ENCODE measurements at regions not wholly inside any gene's neighbourhood (a gene's known extent, or its start where the extent isn't known, plus 50 kb on each side); places are given as distances from the start of the nearest gene placed in this dataset.
"Not testable (repeated sequence)": the region's sequence is repeated elsewhere in the genome, so short reads cannot be mapped to it uniquely, and the experiment has no call there.

- no peaks in the 10 kb centered on the region for H3K27me3 ChIP-seq (replicated peaks; ENCODE audit: insufficient read depth)
- H3K4me2 ChIP-seq (ENCODE audit: unreplicated experiment) = no peak overlapping the region
- no peak for DNase-seq
- in situ Hi-C loops (cut with MboI) = no loop called here
- no peaks in the 10 kb centered on the region for H4K20me1 ChIP-seq (ENCODE audit: insufficient read depth)
- no peak overlapping the region for H3K27ac ChIP-seq
- H3K4me3 ChIP-seq = no peak overlapping the region
- WGBS, 2 experiments (ENCODE audit: low coverage in 1 of 2, low lambda C conversion rate in 2 of 2, missing lambda C conversion rate in 2 of 2) = 87 to 94% methylated on average over 5 of the region's 5 CpGs
- H2AFZ ChIP-seq = no peak overlapping the region
- peaks cover 31% of the 10 kb centered on the region; the same call in 1 of the 2 replicates for H3K36me3 ChIP-seq (ENCODE audit: low read depth)
- peaks cover 54% of the 10 kb centered on the region for H3F3A ChIP-seq (ENCODE audit: insufficient read depth)
- no peaks in the 10 kb centered on the region for H3K9me2 ChIP-seq (ENCODE audit: insufficient read depth)
- H3K9ac ChIP-seq = no peak overlapping the region
- H3K4me1 ChIP-seq (ENCODE audit: insufficient read depth) = peaks cover 17% of the 10 kb centered on the region
- no peaks in the 10 kb centered on the region for H3K9me3 ChIP-seq (ENCODE audit: low read depth)
- TF ChIP-seq EZH2 (IDR thresholded peaks at IDR 0.05; ENCODE audit: insufficient read depth, poor library complexity, severe bottlenecking) (no peak), EZH2phosphoT487 (IDR thresholded peaks at IDR 0.05; ENCODE audit: insufficient read depth, low read depth) (no peak)
- peaks cover 90% of the 10 kb centered on the region for H3K79me2 ChIP-seq (ENCODE audit: insufficient read depth)
Measured at GRCh38 chr12:124374567-124374966, 79.7 kb downstream of the RFLNA start.

DNA sequence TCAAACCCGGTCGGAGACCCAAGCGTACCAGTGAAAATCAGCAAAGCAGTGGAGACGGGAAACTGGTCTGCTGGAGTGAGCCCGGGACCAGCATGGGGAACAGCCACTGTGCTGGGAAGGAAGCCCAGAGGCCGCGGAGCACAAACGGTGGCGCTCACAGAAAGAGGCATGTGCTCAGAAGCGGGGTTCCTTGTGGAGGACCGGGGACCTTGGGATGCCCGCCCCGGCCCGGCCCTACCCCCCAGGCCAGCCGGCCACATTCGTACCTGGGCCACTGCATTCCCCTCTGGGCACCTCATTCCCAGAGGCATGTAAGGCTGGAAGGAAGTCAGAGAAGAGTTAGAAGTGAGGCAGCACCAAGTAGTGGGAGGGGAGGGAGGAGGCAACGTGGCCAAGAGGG lies 79.3 kb downstream of the RFLNA start:
- Histone ChIP-seq H3K9me3 (ENCODE audit: low read depth) (no peaks in the 10 kb centered on the region), H3K27ac (no peak overlapping the region), H3K79me2 (ENCODE audit: insufficient read depth) (peaks cover 85% of the 10 kb centered on the region), H2AFZ (no peak overlapping the region), H3F3A (ENCODE audit: insufficient read depth) (peaks cover 50% of the 10 kb centered on the region), H3K9me2 (ENCODE audit: insufficient read depth) (no peaks in the 10 kb centered on the region), H4K20me1 (ENCODE audit: insufficient read depth) (no peaks in the 10 kb centered on the region), H3K9ac (no peak overlapping the region), H3K36me3 (ENCODE audit: low read depth) (peaks cover 27% of the 10 kb centered on the region; the same call in 1 of the 2 replicates), H3K4me1 (ENCODE audit: insufficient read depth) (peaks cover 15% of the 10 kb centered on the region), H3K4me3 (no peak overlapping the region), H3K4me2 (ENCODE audit: unreplicated experiment) (no peak overlapping the region), H3K27me3 (replicated peaks; ENCODE audit: insufficient read depth) (no peaks in the 10 kb centered on the region)
- no peak for DNase-seq
- WGBS, 2 experiments (ENCODE audit: low coverage in 1 of 2, low lambda C conversion rate in 2 of 2, missing lambda C conversion rate in 2 of 2) = 93 to 94% methylated on average over 15 to 17 of the region's 17 CpGs
- in situ Hi-C loops (cut with MboI) = no loop called here
- TF ChIP-seq EZH2 (IDR thresholded peaks at IDR 0.05; ENCODE audit: insufficient read depth, poor library complexity, severe bottlenecking) = no peak

GRCh38 chr12:124373701-124374100 lies 78.8 kb downstream of the RFLNA start:
- Histone ChIP-seq H3K4me1 (ENCODE audit: insufficient read depth) (peaks cover 19% of the 10 kb centered on the region), H3F3A (ENCODE audit: insufficient read depth) (peaks cover 50% of the 10 kb centered on the region), H3K79me2 (ENCODE audit: insufficient read depth) (peaks cover 85% of the 10 kb centered on the region), H3K36me3 (ENCODE audit: low read depth) (peaks cover 23% of the 10 kb centered on the region; the same call in 1 of the 2 replicates)
- H3K9ac ChIP-seq; H3K4me2 ChIP-seq (ENCODE audit: unreplicated experiment); H3K27me3 ChIP-seq (replicated peaks; ENCODE audit: insufficient read depth); H3K9me2 ChIP-seq (ENCODE audit: insufficient read depth); H3K4me3 ChIP-seq; H4K20me1 ChIP-seq (ENCODE audit: insufficient read depth); H2AFZ ChIP-seq; DNase-seq; in situ Hi-C loops (cut with MboI); H3K27ac ChIP-seq; H3K9me3 ChIP-seq (ENCODE audit: low read depth): not testable (repeated sequence)
- WGBS, 2 experiments (ENCODE audit: low coverage in 1 of 2, low lambda C conversion rate in 2 of 2, missing lambda C conversion rate in 2 of 2) = 96% methylated on average over 9 to 17 of the region's 21 CpGs

- in situ Hi-C loops (cut with MboI) = no loop called here
- peaks cover 85% of the 10 kb centered on the region for H3K79me2 ChIP-seq (ENCODE audit: insufficient read depth)
Measured at GRCh38 chr12:124372831-124373230, 77.9 kb downstream of the RFLNA start.

More at GRCh38 chr12:124372831-124373230, 77.9 kb downstream of the RFLNA start:
- H3K36me3 ChIP-seq (ENCODE audit: low read depth) = peaks cover 16% of the 10 kb centered on the region; the same call in 1 of the 2 replicates
- no peaks in the 10 kb centered on the region for H3K27me3 ChIP-seq (replicated peaks; ENCODE audit: insufficient read depth)
- no peaks in the 10 kb centered on the region for H3K9me3 ChIP-seq (ENCODE audit: low read depth)
- no peaks in the 10 kb centered on the region; the same call in 1 of the 2 replicates for H4K20me1 ChIP-seq (ENCODE audit: insufficient read depth)
- peaks cover 27% of the 10 kb centered on the region for H3K4me1 ChIP-seq (ENCODE audit: insufficient read depth)
- peaks cover 46% of the 10 kb centered on the region for H3F3A ChIP-seq (ENCODE audit: insufficient read depth)
- no peak overlapping the region for H3K9ac ChIP-seq
- TF ChIP-seq EZH2phosphoT487 (IDR thresholded peaks at IDR 0.05; ENCODE audit: insufficient read depth, low read depth) (no peak), EZH2 (IDR thresholded peaks at IDR 0.05; ENCODE audit: insufficient read depth, poor library complexity, severe bottlenecking) (no peak)
- no peaks in the 10 kb centered on the region for H3K9me2 ChIP-seq (ENCODE audit: insufficient read depth)
- DNase-seq = no peak
- H3K27ac ChIP-seq = no peak overlapping the region
- H3K4me3 ChIP-seq = no peak overlapping the region
- H2AFZ ChIP-seq = no peak overlapping the region
- H3K4me2 ChIP-seq (ENCODE audit: unreplicated experiment) = no peak overlapping the region
- 88% methylated on average over 13 of the region's 13 CpGs for WGBS, 2 experiments (ENCODE audit: low coverage in 1 of 2, low lambda C conversion rate in 2 of 2, missing lambda C conversion rate in 2 of 2)

Measured in GM23248 (cell line).